Naive thymus-derived CD8-positive, alpha-beta T cell (primary cell): ENCODE measurements at regions not wholly inside any gene's neighbourhood (a gene's known extent, or its start where the extent isn't known, plus 50 kb on each side); places are given as distances from the start of the nearest gene placed in this dataset.

Experiments used
- ATAC-seq, 2 donors: fragments of 150-1000 bp; cut with Tn5 transposase in 1 of 2; sonication (Bioruptor Pico), chemical (Tn5 transposase) in 1 of 2; 1 replicate in 1 of 2; 2 replicates in 1 of 2; pipeline ENCODE4 v1.10.0; 2021; ENCODE audit warnings: mild to moderate bottlenecking in 2 of 2, moderate library complexity in 2 of 2
- POLR2A ChIA-PET: fragments of 350-600 bp; sonication (Branson Sonifier 250); formaldehyde crosslinking; loops from one replicate; lab custom pipeline; 2021; ENCODE audit warnings: antibody characterized with exemption; lab: Charles Lee
- DNase-seq, 10 donors: peaks; one replicate each; pipeline versions ENCODE4 v3.0.0 to v3.0.0-alpha.2; 2020 to 2022
- H3K27ac Mint-ChIP-seq, 10 donors: one replicate each; pipeline ENCODE4 v1.8.0; 2020 to 2022; ENCODE audit warnings: mild to moderate bottlenecking in 10 of 10, mixed read lengths in 10 of 10, moderate library complexity in 4 of 10, inconsistent platforms in 1 of 10
- H3K27me3 Mint-ChIP-seq, 5 donors: one replicate each; pipeline ENCODE4 v1.8.0; 2021 to 2022; ENCODE audit warnings: mixed read lengths in 5 of 5
- H3K36me3 Mint-ChIP-seq, 3 donors: one replicate each; pipeline ENCODE4 v1.8.0; 2020 to 2022; ENCODE audit warnings: mixed read lengths in 3 of 3, mild to moderate bottlenecking in 2 of 3, inconsistent platforms in 1 of 3
- H3K4me1 Mint-ChIP-seq, 4 donors: one replicate each; pipeline ENCODE4 v1.8.0; 2021 to 2022; ENCODE audit warnings: mixed read lengths in 4 of 4
- H3K4me3 Mint-ChIP-seq, 10 donors: one replicate each; pipeline ENCODE4 v1.8.0; 2020 to 2022; ENCODE audit warnings: mild to moderate bottlenecking in 10 of 10, mixed read lengths in 10 of 10, moderate library complexity in 6 of 10, inconsistent platforms in 1 of 10
- H3K9me3 Mint-ChIP-seq, 9 donors: one replicate each; pipeline ENCODE4 v1.8.0; 2020 to 2022; ENCODE audit warnings: mixed read lengths in 9 of 9, mild to moderate bottlenecking in 3 of 9, inconsistent platforms in 1 of 9, moderate library complexity in 1 of 9

- H3K27me3 Mint-ChIP-seq = no peaks in the 10 kb centered on the region
- H3K36me3 Mint-ChIP-seq = no peaks in the 10 kb centered on the region
- no peaks in the 10 kb centered on the region for H3K4me1 Mint-ChIP-seq
- no peak for ATAC-seq
- DNase-seq = no peak
- no peak overlapping the region for H3K27ac Mint-ChIP-seq
- peaks cover 0 to 23% (median 10%) of the 10 kb centered on the region in 9 donors for H3K9me3 Mint-ChIP-seq
- no peak overlapping the region for H3K4me3 Mint-ChIP-seq
- POLR2A ChIA-PET = no interaction called here
Observed at GRCh38 chr9:118721276-118721675, 648.0 kb downstream of the BRINP1 start.

GRCh38 chr9:118721923-118722322, 647.3 kb downstream of the BRINP1 start:
- POLR2A ChIA-PET = no interaction called here
- Mint-ChIP-seq H3K27me3 (no peaks in the 10 kb centered on the region), H3K27ac (no peak overlapping the region), H3K36me3 (no peaks in the 10 kb centered on the region), H3K9me3 (peaks cover 0 to 29% (median 10%) of the 10 kb centered on the region in 9 donors), H3K4me3 (no peak overlapping the region), H3K4me1 (no peaks in the 10 kb centered on the region)
- DNase-seq (no peak), ATAC-seq (no peak)

GRCh38 chr9:118729981-118730380, 639.3 kb downstream of the BRINP1 start:
- Mint-ChIP-seq H3K27ac (no peak overlapping the region), H3K27me3 (peaks cover 0 to 9% (median 0%) of the 10 kb centered on the region in 5 donors), H3K4me1 (no peaks in the 10 kb centered on the region), H3K9me3 (peaks cover 1 to 43% (median 20%) of the 10 kb centered on the region in 9 donors), H3K36me3 (no peaks in the 10 kb centered on the region), H3K4me3 (no peak overlapping the region)
- POLR2A ChIA-PET = no interaction called here
- no peak for ATAC-seq
- DNase-seq = no peak

- POLR2A ChIA-PET = no interaction called here
- H3K27me3 Mint-ChIP-seq = peaks cover 0 to 7% (median 0%) of the 10 kb centered on the region in 5 donors
- H3K9me3 Mint-ChIP-seq = peaks cover 7 to 40% (median 27%) of the 10 kb centered on the region in 9 donors
- H3K4me1 Mint-ChIP-seq = no peaks in the 10 kb centered on the region
- H3K27ac Mint-ChIP-seq = no peak overlapping the region
- peaks cover 0 to 8% (median 0%) of the 10 kb centered on the region in 3 donors for H3K36me3 Mint-ChIP-seq
- no peak overlapping the region for H3K4me3 Mint-ChIP-seq
- ATAC-seq (no peak), DNase-seq (no peak)
Observed at GRCh38 chr9:118732998-118733397, 636.2 kb downstream of the BRINP1 start.

GRCh38 chr9:118734696-118735095, 634.5 kb downstream of the BRINP1 start:
- POLR2A ChIA-PET = no interaction called here
- Mint-ChIP-seq H3K36me3 (peaks cover 0 to 8% (median 0%) of the 10 kb centered on the region in 3 donors), H3K27ac (no peak overlapping the region), H3K9me3 (peaks cover 11 to 47% (median 31%) of the 10 kb centered on the region in 9 donors), H3K4me1 (no peaks in the 10 kb centered on the region), H3K27me3 (peaks cover 0 to 1% (median 0%) of the 10 kb centered on the region in 5 donors), H3K4me3 (no peak overlapping the region)
- no peak for DNase-seq
- ATAC-seq = no peak

- Mint-ChIP-seq H3K4me3 (no peak overlapping the region), H3K36me3 (peaks cover 0 to 8% (median 0%) of the 10 kb centered on the region in 3 donors), H3K9me3 (peaks cover 9 to 51% (median 31%) of the 10 kb centered on the region in 9 donors), H3K27ac (no peak overlapping the region), H3K4me1 (no peaks in the 10 kb centered on the region), H3K27me3 (no peaks in the 10 kb centered on the region)
- POLR2A ChIA-PET = no interaction called here
- ATAC-seq = no peak
- no peak for DNase-seq
Observed at GRCh38 chr9:118736406-118736805, 632.8 kb downstream of the BRINP1 start.

- ATAC-seq (no peak), DNase-seq (no peak)
- Mint-ChIP-seq H3K9me3 (peaks cover 7 to 50% (median 20%) of the 10 kb centered on the region in 9 donors), H3K36me3 (peaks cover 0 to 11% (median 2%) of the 10 kb centered on the region in 3 donors), H3K4me1 (no peaks in the 10 kb centered on the region), H3K27me3 (no peaks in the 10 kb centered on the region), H3K27ac (no peak overlapping the region), H3K4me3 (no peak overlapping the region)
- POLR2A ChIA-PET = no interaction called here
Observed at GRCh38 chr9:118751077-118751847, 618.0 kb downstream of the BRINP1 start.

GRCh38 chr9:118751848-118752223, 617.4 kb downstream of the BRINP1 start:
- POLR2A ChIA-PET = no interaction called here
- H3K4me3 Mint-ChIP-seq = no peak overlapping the region
- no peak for ATAC-seq
- H3K27me3 Mint-ChIP-seq = no peaks in the 10 kb centered on the region
- no peak for DNase-seq
- no peaks in the 10 kb centered on the region for H3K4me1 Mint-ChIP-seq
- peaks cover 7 to 51% (median 21%) of the 10 kb centered on the region in 9 donors for H3K9me3 Mint-ChIP-seq
- no peak overlapping the region for H3K27ac Mint-ChIP-seq
- H3K36me3 Mint-ChIP-seq = peaks cover 0 to 11% (median 2%) of the 10 kb centered on the region in 3 donors

GRCh38 chr9:118761016-118761790, 608.0 kb downstream of the BRINP1 start:
- Mint-ChIP-seq H3K4me1 (no peaks in the 10 kb centered on the region), H3K9me3 (peaks cover 0 to 19% (median 10%) of the 10 kb centered on the region in 9 donors), H3K27ac (no peak overlapping the region), H3K36me3 (peaks cover 0 to 12% (median 0%) of the 10 kb centered on the region in 3 donors), H3K4me3 (no peak overlapping the region), H3K27me3 (no peaks in the 10 kb centered on the region)
- POLR2A ChIA-PET = no interaction called here
- no peak for ATAC-seq
- no peak for DNase-seq

GRCh38 chr9:118767571-118767970, 601.7 kb downstream of the BRINP1 start:
- ATAC-seq = no peak
- no peak overlapping the region for H3K27ac Mint-ChIP-seq
- H3K4me1 Mint-ChIP-seq = no peaks in the 10 kb centered on the region
- H3K27me3 Mint-ChIP-seq = no peaks in the 10 kb centered on the region
- peaks cover 0 to 19% (median 5%) of the 10 kb centered on the region in 9 donors for H3K9me3 Mint-ChIP-seq
- no peak overlapping the region for H3K4me3 Mint-ChIP-seq
- no peak for DNase-seq
- POLR2A ChIA-PET = no interaction called here
- H3K36me3 Mint-ChIP-seq = peaks cover 0 to 10% (median 0%) of the 10 kb centered on the region in 3 donors

GRCh38 chr9:118782790-118783463, 586.3 kb downstream of the BRINP1 start:
- Mint-ChIP-seq H3K4me3 (no peak overlapping the region), H3K4me1 (no peaks in the 10 kb centered on the region), H3K36me3 (no peaks in the 10 kb centered on the region), H3K27ac (no peak overlapping the region), H3K9me3 (peaks cover 0 to 10% (median 4%) of the 10 kb centered on the region in 9 donors), H3K27me3 (peaks cover 0 to 3% (median 0%) of the 10 kb centered on the region in 5 donors)
- ATAC-seq (no peak), DNase-seq (no peak)
- POLR2A ChIA-PET = no interaction called here

GRCh38 chr9:118784033-118784432, 585.2 kb downstream of the BRINP1 start:
- Mint-ChIP-seq H3K4me3 (no peak overlapping the region), H3K27me3 (peaks cover 0 to 3% (median 0%) of the 10 kb centered on the region in 5 donors), H3K27ac (no peak overlapping the region), H3K36me3 (no peaks in the 10 kb centered on the region), H3K9me3 (peaks cover 0 to 5% (median 4%) of the 10 kb centered on the region in 9 donors), H3K4me1 (no peaks in the 10 kb centered on the region)
- POLR2A ChIA-PET = no interaction called here
- no peak for DNase-seq
- no peak for ATAC-seq

- ATAC-seq (no peak), DNase-seq (no peak)
- no peak overlapping the region for H3K27ac Mint-ChIP-seq
- no peak overlapping the region for H3K4me3 Mint-ChIP-seq
- peaks cover 0 to 3% (median 0%) of the 10 kb centered on the region in 5 donors for H3K27me3 Mint-ChIP-seq
- peaks cover 0 to 4% (median 0%) of the 10 kb centered on the region in 9 donors for H3K9me3 Mint-ChIP-seq
- POLR2A ChIA-PET = no interaction called here
- no peaks in the 10 kb centered on the region for H3K4me1 Mint-ChIP-seq
- no peaks in the 10 kb centered on the region for H3K36me3 Mint-ChIP-seq
Observed at GRCh38 chr9:118785456-118785855, 583.8 kb downstream of the BRINP1 start.
